GM12891 (cell line): ENCODE measurements at regions not wholly inside any gene's neighbourhood (a gene's known extent, or its start where the extent isn't known, plus 50 kb on each side); places are given as distances from the start of the nearest gene placed in this dataset.

Source experiments
- PAX5 ChIP-seq: IDR thresholded peaks from 2 replicates; pipeline ENCODE4 v1.6.1; 2011; ENCODE audit warnings: low read length, moderate library complexity, mild to moderate bottlenecking; ENCODE audit not compliant: insufficient read depth, severe bottlenecking
- POLR2A ChIP-seq: IDR thresholded peaks from 2 replicates; pipeline ENCODE4 v1.6.1; 2011; ENCODE audit warnings: low read depth, low read length, control low read depth
- POLR2AphosphoS5 ChIP-seq: IDR thresholded peaks from 2 replicates; pipeline ENCODE4 v1.6.1; 2011; ENCODE audit warnings: low read depth, low read length, control low read depth
- SPI1 ChIP-seq: IDR thresholded peaks from 2 replicates; pipeline ENCODE4 v1.6.1; 2011; ENCODE audit warnings: low read depth, low read length, control low read depth
- TAF1 ChIP-seq: IDR thresholded peaks from 2 replicates; pipeline ENCODE4 v1.6.1; 2011; ENCODE audit warnings: low read depth, low read length, control low read depth

DNA sequence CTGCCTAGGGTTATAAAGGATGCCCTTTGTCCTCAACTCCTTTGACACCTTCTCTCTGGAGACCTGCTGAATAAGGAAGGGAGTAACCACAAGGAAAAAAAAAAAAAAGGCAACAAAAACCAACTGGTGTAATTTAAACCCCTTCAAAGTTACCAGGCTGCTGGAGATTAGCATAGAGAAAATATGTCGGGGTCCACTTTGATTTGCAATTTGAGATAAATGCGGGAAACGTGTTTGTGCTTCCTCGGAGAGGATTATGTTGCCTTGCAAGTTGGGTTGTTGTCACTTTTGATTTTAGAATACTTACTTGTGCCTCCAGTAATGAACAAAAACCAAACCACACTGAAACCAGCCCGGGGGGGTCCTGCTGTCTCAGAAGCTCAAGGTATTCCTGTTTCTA, 200.2 kb upstream of the MYL2 start:
- TF ChIP-seq POLR2A (no peak), POLR2AphosphoS5 (no peak), SPI1 (no peak), TAF1 (no peak), PAX5 (no peak)
